Adrenal gland (tissue), 5 donors: ENCODE measurements at regions not wholly inside any gene's neighbourhood (a gene's known extent, or its start where the extent isn't known, plus 50 kb on each side); places are given as distances from the start of the nearest gene placed in this dataset.

ENCODE experiments used
- POLR2A ChIP-seq, 2 donors: fragments of 450-650 bp; IDR thresholded peaks; one replicate each; pipeline ENCODE4 v1.6.1; 2017; ENCODE audit warnings: antibody characterized with exemption in 2 of 2, mild to moderate bottlenecking in 2 of 2, moderate library complexity in 1 of 2
- TF ChIP-seq, protein P1 (sequence below), 6 experiments: fragments of 450-650 bp in 4 of 6; fragments of 200-600 bp in 2 of 6; sonication (generic) in 1 of 6; IDR thresholded peaks; 1 replicate in 5 of 6; 2 replicates in 1 of 6; pipeline versions ENCODE4 v1.5.1 to v1.8.0; 2016 to 2021; ENCODE audit warnings: antibody characterized with exemption in 6 of 6, mild to moderate bottlenecking in 2 of 6, moderate library complexity in 1 of 6
- donor health status: DM: no; HTN: no; CAD: no.

GRCh38 chr21:20902998-20903397 is 95.2 kb upstream of the NCAM2 start:
- TF ChIP-seq, protein P1, sequence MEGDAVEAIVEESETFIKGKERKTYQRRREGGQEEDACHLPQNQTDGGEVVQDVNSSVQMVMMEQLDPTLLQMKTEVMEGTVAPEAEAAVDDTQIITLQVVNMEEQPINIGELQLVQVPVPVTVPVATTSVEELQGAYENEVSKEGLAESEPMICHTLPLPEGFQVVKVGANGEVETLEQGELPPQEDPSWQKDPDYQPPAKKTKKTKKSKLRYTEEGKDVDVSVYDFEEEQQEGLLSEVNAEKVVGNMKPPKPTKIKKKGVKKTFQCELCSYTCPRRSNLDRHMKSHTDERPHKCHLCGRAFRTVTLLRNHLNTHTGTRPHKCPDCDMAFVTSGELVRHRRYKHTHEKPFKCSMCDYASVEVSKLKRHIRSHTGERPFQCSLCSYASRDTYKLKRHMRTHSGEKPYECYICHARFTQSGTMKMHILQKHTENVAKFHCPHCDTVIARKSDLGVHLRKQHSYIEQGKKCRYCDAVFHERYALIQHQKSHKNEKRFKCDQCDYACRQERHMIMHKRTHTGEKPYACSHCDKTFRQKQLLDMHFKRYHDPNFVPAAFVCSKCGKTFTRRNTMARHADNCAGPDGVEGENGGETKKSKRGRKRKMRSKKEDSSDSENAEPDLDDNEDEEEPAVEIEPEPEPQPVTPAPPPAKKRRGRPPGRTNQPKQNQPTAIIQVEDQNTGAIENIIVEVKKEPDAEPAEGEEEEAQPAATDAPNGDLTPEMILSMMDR (IDR thresholded peaks at IDR 0.05) = no peak
- TF ChIP-seq POLR2A (IDR thresholded peaks at IDR 0.05) = no peak
